Limb (tissue), 2 donors: ENCODE measurements at regions not wholly inside any gene's neighbourhood (a gene's known extent, or its start where the extent isn't known, plus 50 kb on each side); places are given as distances from the start of the nearest gene placed in this dataset.
A peak's percentile ranks its signal among the peaks of the same experiment; 100 is the strongest.
"Not testable (repeated sequence)": the region's sequence is repeated elsewhere in the genome, so short reads cannot be mapped to it uniquely, and the experiment has no call there.

Experiments used
- DNase-seq, 2 donors: peaks; one replicate each; pipeline ENCODE4 v3.0.0-alpha.2; 2016; ENCODE audit errors: extremely low spot score in 2 of 2

- DNase-seq = no peak
Measured at GRCh38 chr3:72068621-72069020, 283.7 kb upstream of the PROK2 start.

- no peak for DNase-seq
Measured at GRCh38 chr3:72067721-72068120, 282.8 kb upstream of the PROK2 start.

GRCh38 chr3:72065872-72066641 lies 281.1 kb upstream of the PROK2 start:
- no peak for DNase-seq

- DNase-seq = no peak
Measured at GRCh38 chr3:72065236-72065635, 280.3 kb upstream of the PROK2 start.

GRCh38 chr3:72064727-72065126 lies 279.8 kb upstream of the PROK2 start:
- not testable (repeated sequence) for DNase-seq

GRCh38 chr3:72062017-72062416 lies 277.1 kb upstream of the PROK2 start:
- no peak for DNase-seq

GRCh38 chr3:72060447-72061034 lies 275.6 kb upstream of the PROK2 start:
- no peak for DNase-seq

- peak in 1 of 2 donors; percentile 55 for DNase-seq
Measured at GRCh38 chr3:72058493-72059081, 273.6 kb upstream of the PROK2 start.

- DNase-seq = no peak
Measured at GRCh38 chr3:72055436-72055835, 270.5 kb upstream of the PROK2 start.

- DNase-seq = no peak
Measured at GRCh38 chr3:72054976-72055375, 270.0 kb upstream of the PROK2 start.

GRCh38 chr3:72052841-72053409 lies 268.0 kb upstream of the PROK2 start:
- DNase-seq = no peak

- no peak for DNase-seq
Measured at GRCh38 chr3:72050771-72051170, 265.8 kb upstream of the PROK2 start.

GRCh38 chr3:72050048-72050632 lies 265.2 kb upstream of the PROK2 start:
- no peak for DNase-seq

- DNase-seq = no peak
Measured at GRCh38 chr3:72049300-72049699, 264.4 kb upstream of the PROK2 start.

- no peak for DNase-seq
Measured at GRCh38 chr3:72048873-72049272, 263.9 kb upstream of the PROK2 start.

- DNase-seq = no peak
Measured at GRCh38 chr3:72047221-72047871, 262.4 kb upstream of the PROK2 start.

- DNase-seq = peak in 1 of 2 donors; percentile 15
Measured at GRCh38 chr3:72044231-72044855, 259.4 kb upstream of the PROK2 start.

- DNase-seq = no peak
Measured at GRCh38 chr3:72043204-72044133, 258.5 kb upstream of the PROK2 start.

GRCh38 chr3:72042397-72043203 lies 257.7 kb upstream of the PROK2 start:
- DNase-seq = no peak
